A673 (cell line): ENCODE measurements at regions not wholly inside any gene's neighbourhood (a gene's known extent, or its start where the extent isn't known, plus 50 kb on each side); places are given as distances from the start of the nearest gene placed in this dataset.

Experiments
- CTCF ChIP-seq: fragments of 300-800, 200-600 bp; sonication (generic); conservative IDR thresholded peaks from 2 replicates; pipeline ENCODE4 v1.5.1; 2017; ENCODE audit warnings: low read depth, mild to moderate bottlenecking, antibody characterized with exemption, low read length, moderate library complexity, mixed read lengths
- EZH2 ChIP-seq: fragments of 200-600 bp; sonication (generic); IDR thresholded peaks from 2 replicates; pipeline ENCODE4 v1.6.1; 2017; ENCODE audit warnings: borderline replicate concordance, low read depth, mild to moderate bottlenecking, mixed read lengths, antibody characterized with exemption, low read length; ENCODE audit not compliant: poor library complexity, severe bottlenecking

- no peak for TF ChIP-seq CTCF
- no peak for TF ChIP-seq EZH2
Observed at GRCh38 chr13:34338102-34338501, 520.2 kb downstream of the RFC3 start.
